ENCODE measurements at regions not wholly inside any gene's neighbourhood (a gene's known extent, or its start where the extent isn't known, plus 50 kb on each side); places are given as distances from the start of the nearest gene placed in this dataset.

GRCh38 chr18:41265047-41265446 lies 690.0 kb upstream of the PIK3C3 start:
- DNase-seq (ENCODE audit: low read depth, low spot score) = no peak

- no peak for DNase-seq (ENCODE audit: low read depth, low spot score)
Measured at GRCh38 chr18:41263956-41264355, 691.1 kb upstream of the PIK3C3 start.

- DNase-seq (ENCODE audit: low read depth, low spot score) = no peak
Measured at GRCh38 chr18:41262688-41263087, 692.3 kb upstream of the PIK3C3 start.

- no peak for DNase-seq (ENCODE audit: low read depth, low spot score)
Measured at GRCh38 chr18:41244591-41245037, 710.4 kb upstream of the PIK3C3 start.

GRCh38 chr18:41237317-41237716 lies 717.7 kb upstream of the PIK3C3 start:
- DNase-seq (ENCODE audit: low read depth, low spot score) = no peak

GRCh38 chr18:41231681-41232080 lies 723.4 kb upstream of the PIK3C3 start:
- DNase-seq (ENCODE audit: low read depth, low spot score) = no peak

- DNase-seq (ENCODE audit: low read depth, low spot score) = no peak
Measured at GRCh38 chr18:41227993-41228392, 727.0 kb upstream of the PIK3C3 start.

- DNase-seq (ENCODE audit: low read depth, low spot score) = no peak
Measured at GRCh38 chr18:41226911-41227310, 728.1 kb upstream of the PIK3C3 start.

GRCh38 chr18:41226186-41226585 lies 728.8 kb upstream of the PIK3C3 start:
- no peak for DNase-seq (ENCODE audit: low read depth, low spot score)

GRCh38 chr18:41216341-41217003 lies 738.6 kb upstream of the PIK3C3 start:
- DNase-seq (ENCODE audit: low read depth, low spot score) = no peak

- no peak for DNase-seq (ENCODE audit: low read depth, low spot score)
Measured at GRCh38 chr18:41207706-41208105, 747.3 kb upstream of the PIK3C3 start.

- DNase-seq (ENCODE audit: low read depth, low spot score) = no peak
Measured at GRCh38 chr18:41206341-41206830, 748.6 kb upstream of the PIK3C3 start.

GRCh38 chr18:41199212-41199611 lies 755.8 kb upstream of the PIK3C3 start:
- DNase-seq (ENCODE audit: low read depth, low spot score) = no peak

- no peak for DNase-seq (ENCODE audit: low read depth, low spot score)
Measured at GRCh38 chr18:41197967-41198366, 757.1 kb upstream of the PIK3C3 start.

- DNase-seq (ENCODE audit: low read depth, low spot score) = no peak
Measured at GRCh38 chr18:41170346-41170745, 784.7 kb upstream of the PIK3C3 start.

- DNase-seq (ENCODE audit: low read depth, low spot score) = no peak
Measured at GRCh38 chr18:41165625-41166024, 789.4 kb upstream of the PIK3C3 start.

GRCh38 chr18:41162781-41163180 lies 792.3 kb upstream of the PIK3C3 start:
- no peak for DNase-seq (ENCODE audit: low read depth, low spot score)

GRCh38 chr18:41162191-41162590 lies 792.8 kb upstream of the PIK3C3 start:
- DNase-seq (ENCODE audit: low read depth, low spot score) = no peak

- no peak for DNase-seq (ENCODE audit: low read depth, low spot score)
Measured at GRCh38 chr18:41155910-41156851, 798.9 kb upstream of the PIK3C3 start.

- no peak for DNase-seq (ENCODE audit: low read depth, low spot score)
Measured at GRCh38 chr18:41155025-41155424, 800.0 kb upstream of the PIK3C3 start.

- DNase-seq (ENCODE audit: low read depth, low spot score) = no peak
Measured at GRCh38 chr18:41153871-41154270, 801.2 kb upstream of the PIK3C3 start.

- no peak for DNase-seq (ENCODE audit: low read depth, low spot score)
Measured at GRCh38 chr18:41150316-41150715, 804.7 kb upstream of the PIK3C3 start.

- DNase-seq (ENCODE audit: low read depth, low spot score) = no peak
Measured at GRCh38 chr18:41146301-41146700, 808.7 kb upstream of the PIK3C3 start.

All from smooth muscle cell of the brain vasculature (primary cell).